Keratinocyte (primary cell): ENCODE measurements at regions not wholly inside any gene's neighbourhood (a gene's known extent, or its start where the extent isn't known, plus 50 kb on each side); places are given as distances from the start of the nearest gene placed in this dataset.

ENCODE experiments used
- DNase-seq: peaks from one replicate; pipeline ENCODE4 v3.0.0-alpha.2; 2011; ENCODE audit warnings: low read depth, missing footprints, low spot score
- FAIRE-seq: peaks from 2 replicates; lab custom pipeline; 2011; peaks lifted over from hg19 to GRCh38; lab: Jason Lieb, UNC
- H2AFZ ChIP-seq: 2 replicates; pipeline ENCODE4 v1.6.0; 2012; ENCODE audit warnings: low read length, control low read depth, inconsistent platforms; ENCODE audit not compliant: control insufficient read depth
- H3K27ac ChIP-seq: 2 replicates; pipeline ENCODE4 v1.5.1; 2011; ENCODE audit warnings: low read length; ENCODE audit not compliant: control insufficient read depth, insufficient read depth
- H3K27me3 ChIP-seq: 3 replicates; pipeline ENCODE4 v1.6.0; 2011; ENCODE audit warnings: low read length; ENCODE audit not compliant: control insufficient read depth, insufficient read depth; ENCODE audit errors: extremely low read depth
- H3K36me3 ChIP-seq, 2 experiments: 2 replicates in 1 of 2; 3 replicates in 1 of 2; pipeline ENCODE4 v1.5.1; 2011; ENCODE audit warnings: low read length in 2 of 2, mild to moderate bottlenecking in 1 of 2; ENCODE audit not compliant: control insufficient read depth in 2 of 2, insufficient read depth in 2 of 2; ENCODE audit errors: extremely low read depth in 1 of 2
- H3K4me1 ChIP-seq: 3 replicates; pipeline ENCODE4 v1.5.1; 2011; ENCODE audit warnings: low read length; ENCODE audit not compliant: control insufficient read depth, insufficient read depth; ENCODE audit errors: extremely low read depth
- H3K4me2 ChIP-seq: 3 replicates; pipeline ENCODE4 v1.6.0; 2011; ENCODE audit warnings: low read depth, low read length; ENCODE audit not compliant: control insufficient read depth, insufficient read depth; ENCODE audit errors: extremely low read depth
- H3K4me3 ChIP-seq, 3 experiments: fragments of 200-600 bp in 1 of 3; sonication (generic) in 1 of 3; 2 replicates in 2 of 3; 3 replicates in 1 of 3; pipeline ENCODE4 v1.5.1; 2011 to 2016; ENCODE audit warnings: low read length in 3 of 3, mild to moderate bottlenecking in 3 of 3, control low read depth in 2 of 3, inconsistent platforms in 1 of 3, low read depth in 1 of 3, mixed read lengths in 1 of 3, mixed run types in 1 of 3, moderate library complexity in 1 of 3; ENCODE audit not compliant: control insufficient read depth in 2 of 3, insufficient read depth in 2 of 3; ENCODE audit errors: extremely low read depth in 1 of 3
- H3K79me2 ChIP-seq: 2 replicates; pipeline ENCODE4 v1.6.0; 2012; ENCODE audit warnings: low read length; ENCODE audit not compliant: control insufficient read depth, insufficient read depth
- H3K9ac ChIP-seq: 3 replicates; pipeline ENCODE4 v1.6.0; 2011; ENCODE audit warnings: low read length; ENCODE audit not compliant: control insufficient read depth, insufficient read depth; ENCODE audit errors: extremely low read depth
- H3K9me1 ChIP-seq: 3 replicates; pipeline ENCODE4 v1.6.0; 2011; ENCODE audit warnings: low read length; ENCODE audit not compliant: control insufficient read depth, insufficient read depth; ENCODE audit errors: extremely low read depth
- H3K9me3 ChIP-seq: 2 replicates; pipeline ENCODE4 v1.5.1; 2012; ENCODE audit warnings: low read depth, low read length; ENCODE audit not compliant: control insufficient read depth
- H4K20me1 ChIP-seq: 3 replicates; pipeline ENCODE4 v1.6.0; 2011; ENCODE audit warnings: low read length; ENCODE audit not compliant: control insufficient read depth, insufficient read depth; ENCODE audit errors: extremely low read depth
- EZH2 ChIP-seq: IDR thresholded peaks from one replicate; pipeline ENCODE4 v1.6.1; 2012; ENCODE audit warnings: inconsistent platforms, mild to moderate bottlenecking, low read length, moderate library complexity
- dilution Hi-C: fragments of 300-500 bp; cut with MboI; formaldehyde crosslinking; loops from one replicate; pipeline ENCODE4 v1.7.0; 2020; ENCODE audit warnings: low sequenced_read_pairs; ENCODE audit not compliant: extremely low pct_ligation_motif_present
- TF ChIP-seq, protein P1 (sequence below), 3 experiments: IDR thresholded peaks in 1 of 3; conservative IDR thresholded peaks in 1 of 3; optimal IDR thresholded peaks in 1 of 3; 2 replicates in 2 of 3; 3 replicates in 1 of 3; pipeline versions ENCODE3 to v1.5.1; 2011; ENCODE audit warnings: low read length in 3 of 3, mild to moderate bottlenecking in 3 of 3, moderate library complexity in 2 of 3, control low read depth in 1 of 3, inconsistent platforms in 1 of 3; ENCODE audit not compliant: insufficient read depth in 2 of 3; ENCODE audit errors: extremely low read depth in 1 of 3

DNA sequence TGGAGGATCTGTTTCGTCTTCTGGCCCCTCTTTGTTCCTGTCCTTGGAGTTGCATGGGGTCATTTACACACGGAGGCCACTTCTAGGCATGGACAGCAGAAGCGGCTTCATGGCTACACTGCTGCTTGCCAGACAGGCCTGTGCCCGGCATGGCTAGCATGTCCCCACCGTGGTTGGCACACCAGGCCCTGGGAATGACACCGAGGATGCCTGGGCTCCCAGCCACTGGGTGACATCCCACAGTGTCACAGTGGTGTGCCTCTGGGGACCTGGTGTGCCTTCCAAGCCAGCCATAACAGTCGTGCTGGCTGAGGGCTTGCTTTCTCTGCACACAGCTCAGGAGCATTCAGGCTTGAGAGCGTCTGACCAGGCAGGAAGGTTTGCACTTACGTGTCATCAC, 910.1 kb downstream of the TBC1D22A start:
- DNase-seq: no peak
- H3K9me3 ChIP-seq: no peaks in the 10 kb centered on the region
- dilution Hi-C loops: no loop called here
- H3K9me1 ChIP-seq: no peaks in the 10 kb centered on the region
- no peaks in the 10 kb centered on the region for H3K4me1 ChIP-seq
- H3K4me3 ChIP-seq: no peak overlapping the region
- H3K27ac ChIP-seq: no peak overlapping the region
- H2AFZ ChIP-seq: no peak overlapping the region
- FAIRE-seq: no peak
- H3K9ac ChIP-seq: no peak overlapping the region
- H4K20me1 ChIP-seq: no peaks in the 10 kb centered on the region
- H3K4me2 ChIP-seq: no peak overlapping the region
- H3K27me3 ChIP-seq: no peaks in the 10 kb centered on the region
- H3K79me2 ChIP-seq: no peaks in the 10 kb centered on the region
- TF ChIP-seq, protein P1, sequence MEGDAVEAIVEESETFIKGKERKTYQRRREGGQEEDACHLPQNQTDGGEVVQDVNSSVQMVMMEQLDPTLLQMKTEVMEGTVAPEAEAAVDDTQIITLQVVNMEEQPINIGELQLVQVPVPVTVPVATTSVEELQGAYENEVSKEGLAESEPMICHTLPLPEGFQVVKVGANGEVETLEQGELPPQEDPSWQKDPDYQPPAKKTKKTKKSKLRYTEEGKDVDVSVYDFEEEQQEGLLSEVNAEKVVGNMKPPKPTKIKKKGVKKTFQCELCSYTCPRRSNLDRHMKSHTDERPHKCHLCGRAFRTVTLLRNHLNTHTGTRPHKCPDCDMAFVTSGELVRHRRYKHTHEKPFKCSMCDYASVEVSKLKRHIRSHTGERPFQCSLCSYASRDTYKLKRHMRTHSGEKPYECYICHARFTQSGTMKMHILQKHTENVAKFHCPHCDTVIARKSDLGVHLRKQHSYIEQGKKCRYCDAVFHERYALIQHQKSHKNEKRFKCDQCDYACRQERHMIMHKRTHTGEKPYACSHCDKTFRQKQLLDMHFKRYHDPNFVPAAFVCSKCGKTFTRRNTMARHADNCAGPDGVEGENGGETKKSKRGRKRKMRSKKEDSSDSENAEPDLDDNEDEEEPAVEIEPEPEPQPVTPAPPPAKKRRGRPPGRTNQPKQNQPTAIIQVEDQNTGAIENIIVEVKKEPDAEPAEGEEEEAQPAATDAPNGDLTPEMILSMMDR (optimal IDR thresholded peaks at IDR 0.05 in 1 of 3, IDR thresholded peaks at IDR 0.05 in 1 of 3, conservative IDR thresholded peaks at IDR 0.05 in 1 of 3; ENCODE audit: extremely low read depth in 1 of 3, insufficient read depth in 2 of 3, low read length in 3 of 3): no peak
- TF ChIP-seq EZH2: no peak
- H3K36me3 ChIP-seq: peaks cover 0 to 14% of the 10 kb centered on the region in 2 experiments

- Histone ChIP-seq H3K79me2 (no peaks in the 10 kb centered on the region), H3K9ac (no peak overlapping the region), H3K36me3 (peaks cover 0 to 8% of the 10 kb centered on the region in 2 experiments), H3K4me3 (no peak overlapping the region), H3K27ac (no peak overlapping the region), H3K9me1 (no peaks in the 10 kb centered on the region), H2AFZ (no peak overlapping the region), H4K20me1 (no peaks in the 10 kb centered on the region), H3K9me3 (no peaks in the 10 kb centered on the region), H3K4me1 (no peaks in the 10 kb centered on the region), H3K4me2 (no peak overlapping the region), H3K27me3 (no peaks in the 10 kb centered on the region)
- FAIRE-seq (no peak), DNase-seq (no peak)
- dilution Hi-C loops: no loop called here
- TF ChIP-seq EZH2: no peak
- TF ChIP-seq, protein P1 (optimal IDR thresholded peaks at IDR 0.05 in 1 of 3, IDR thresholded peaks at IDR 0.05 in 1 of 3, conservative IDR thresholded peaks at IDR 0.05 in 1 of 3; ENCODE audit: extremely low read depth in 1 of 3, insufficient read depth in 2 of 3, low read length in 3 of 3): no peak
Measured at GRCh38 chr22:47665151-47665550, 902.7 kb downstream of the TBC1D22A start.
